Right atrium auricular region (tissue), 2 donors: ENCODE measurements at regions not wholly inside any gene's neighbourhood (a gene's known extent, or its start where the extent isn't known, plus 50 kb on each side); places are given as distances from the start of the nearest gene placed in this dataset.

Source experiments
- DNase-seq: peaks from one replicate; pipeline ENCODE4 v3.0.0-alpha.2; 2019; ENCODE audit warnings: low spot score
- H3K27ac ChIP-seq, 2 donors: fragments of 200-600 bp; sonication (generic); 1 replicate in 1 of 2; 2 replicates in 1 of 2; pipeline ENCODE4 v1.5.1; 2016 to 2019
- H3K27me3 ChIP-seq, 2 donors: fragments of 200-600 bp; sonication (generic); one replicate each; pipeline versions ENCODE4 v1.5.1 to v1.6.0; 2017 to 2019
- H3K36me3 ChIP-seq: fragments of 200-600 bp; sonication (generic); one replicate; pipeline ENCODE4 v1.5.1; 2016
- H3K4me1 ChIP-seq, 2 donors: fragments of 200-600 bp; sonication (generic); one replicate each; pipeline versions ENCODE4 v1.5.1 to v1.6.0; 2017 to 2019
- H3K4me3 ChIP-seq, 2 donors: fragments of 200-600 bp; sonication (generic); 1 replicate in 1 of 2; 2 replicates in 1 of 2; pipeline ENCODE4 v1.5.1; 2017 to 2019; ENCODE audit warnings: mild to moderate bottlenecking in 1 of 2, moderate library complexity in 1 of 2
- H3K9me3 ChIP-seq, 2 donors: fragments of 200-600 bp; sonication (generic); one replicate each; pipeline ENCODE4 v1.5.1; 2019
- TF ChIP-seq, protein P1 (sequence below), 2 donors: fragments of 200-600 bp; sonication (generic); IDR thresholded peaks; one replicate each; pipeline ENCODE4 v1.5.1; 2019; ENCODE audit warnings: antibody characterized with exemption in 2 of 2

GRCh38 chr2:144666032-144666431 lies 146.1 kb upstream of the ZEB2 start:
- DNase-seq = no peak
- no peaks in the 10 kb centered on the region for H3K36me3 ChIP-seq
- TF ChIP-seq, protein P1, sequence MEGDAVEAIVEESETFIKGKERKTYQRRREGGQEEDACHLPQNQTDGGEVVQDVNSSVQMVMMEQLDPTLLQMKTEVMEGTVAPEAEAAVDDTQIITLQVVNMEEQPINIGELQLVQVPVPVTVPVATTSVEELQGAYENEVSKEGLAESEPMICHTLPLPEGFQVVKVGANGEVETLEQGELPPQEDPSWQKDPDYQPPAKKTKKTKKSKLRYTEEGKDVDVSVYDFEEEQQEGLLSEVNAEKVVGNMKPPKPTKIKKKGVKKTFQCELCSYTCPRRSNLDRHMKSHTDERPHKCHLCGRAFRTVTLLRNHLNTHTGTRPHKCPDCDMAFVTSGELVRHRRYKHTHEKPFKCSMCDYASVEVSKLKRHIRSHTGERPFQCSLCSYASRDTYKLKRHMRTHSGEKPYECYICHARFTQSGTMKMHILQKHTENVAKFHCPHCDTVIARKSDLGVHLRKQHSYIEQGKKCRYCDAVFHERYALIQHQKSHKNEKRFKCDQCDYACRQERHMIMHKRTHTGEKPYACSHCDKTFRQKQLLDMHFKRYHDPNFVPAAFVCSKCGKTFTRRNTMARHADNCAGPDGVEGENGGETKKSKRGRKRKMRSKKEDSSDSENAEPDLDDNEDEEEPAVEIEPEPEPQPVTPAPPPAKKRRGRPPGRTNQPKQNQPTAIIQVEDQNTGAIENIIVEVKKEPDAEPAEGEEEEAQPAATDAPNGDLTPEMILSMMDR (IDR thresholded peaks at IDR 0.05) = no peak
- no peaks in the 10 kb centered on the region for H3K9me3 ChIP-seq
- H3K4me3 ChIP-seq = no peak overlapping the region
- H3K27me3 ChIP-seq = no peaks in the 10 kb centered on the region
- H3K27ac ChIP-seq = no peak overlapping the region
- H3K4me1 ChIP-seq = peaks cover 0 to 13% of the 10 kb centered on the region in 2 donors

- Histone ChIP-seq H3K4me3 (no peak overlapping the region), H3K36me3 (no peaks in the 10 kb centered on the region), H3K4me1 (peaks cover 0 to 13% of the 10 kb centered on the region in 2 donors), H3K27me3 (no peaks in the 10 kb centered on the region), H3K27ac (peak overlapping the region in 1 of 2 donors; percentile 19), H3K9me3 (no peaks in the 10 kb centered on the region)
- TF ChIP-seq, protein P1 (IDR thresholded peaks at IDR 0.05) = no peak
- no peak for DNase-seq
Observed at GRCh38 chr2:144663207-144663606, 143.3 kb upstream of the ZEB2 start.

- Histone ChIP-seq H3K4me1 (peaks cover 0 to 6% of the 10 kb centered on the region in 2 donors), H3K9me3 (no peaks in the 10 kb centered on the region), H3K4me3 (no peak overlapping the region), H3K27ac (peak overlapping the region in 1 of 2 donors; percentile 18), H3K27me3 (no peaks in the 10 kb centered on the region), H3K36me3 (no peaks in the 10 kb centered on the region)
- no peak for DNase-seq
- TF ChIP-seq, protein P1 (IDR thresholded peaks at IDR 0.05) = no peak
Observed at GRCh38 chr2:144660518-144661316, 140.8 kb upstream of the ZEB2 start.

DNA sequence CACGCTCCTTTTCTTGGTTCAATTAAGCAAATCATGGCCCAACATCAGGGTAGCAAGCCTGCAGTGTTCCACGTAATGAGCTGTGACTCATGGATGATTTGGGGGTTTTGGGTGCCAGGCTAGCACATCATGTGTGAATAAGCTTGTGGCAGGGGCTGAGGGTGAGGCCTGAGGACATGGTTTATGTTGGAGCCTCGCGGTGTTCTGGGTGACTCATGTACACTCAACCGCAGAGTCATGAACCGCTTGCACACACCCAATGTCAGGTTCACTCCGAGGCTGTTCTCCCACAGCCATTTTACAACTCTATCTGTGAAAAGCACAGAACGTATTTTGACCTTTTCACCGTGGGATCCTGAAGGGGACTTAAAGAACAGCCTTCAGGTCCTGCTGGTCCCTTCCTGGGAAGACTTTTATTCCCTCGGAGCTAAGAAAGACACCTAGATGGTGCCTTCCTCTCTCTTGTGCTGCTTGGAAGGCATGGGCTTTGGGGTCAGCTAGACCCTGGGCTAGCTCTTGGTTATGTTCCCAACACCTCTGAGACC lies 139.9 kb upstream of the ZEB2 start:
- Histone ChIP-seq H3K4me1 (no peaks in the 10 kb centered on the region), H3K27ac (peak overlapping the region in 1 of 2 donors; percentile 18), H3K4me3 (no peak overlapping the region), H3K27me3 (no peaks in the 10 kb centered on the region), H3K36me3 (no peaks in the 10 kb centered on the region), H3K9me3 (no peaks in the 10 kb centered on the region)
- TF ChIP-seq, protein P1 (IDR thresholded peaks at IDR 0.05) = no peak
- peak; percentile 73 for DNase-seq

DNA sequence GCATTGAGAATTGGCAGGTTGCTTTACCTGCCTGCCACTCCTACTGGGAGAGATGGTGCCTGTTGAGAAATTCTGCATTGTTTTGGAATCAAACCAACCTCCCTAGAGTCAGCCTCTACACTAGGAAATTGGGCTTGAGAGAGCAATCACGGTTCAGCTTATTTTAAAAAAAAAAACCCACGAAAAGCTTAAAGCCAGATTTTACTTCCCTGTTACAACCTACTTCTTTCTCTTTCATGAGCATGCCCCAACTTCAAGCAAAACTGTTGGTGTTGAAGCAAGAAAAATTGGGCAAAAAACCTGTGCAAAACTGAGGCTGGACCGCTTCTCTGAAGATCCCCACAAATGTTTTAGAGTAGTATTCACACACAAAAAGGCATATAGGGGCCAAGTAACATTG lies 134.6 kb upstream of the ZEB2 start:
- Histone ChIP-seq H3K4me1 (no peaks in the 10 kb centered on the region), H3K4me3 (no peak overlapping the region), H3K27me3 (no peaks in the 10 kb centered on the region), H3K9me3 (no peaks in the 10 kb centered on the region), H3K27ac (no peak overlapping the region), H3K36me3 (no peaks in the 10 kb centered on the region)
- no peak for DNase-seq
- TF ChIP-seq, protein P1 (IDR thresholded peaks at IDR 0.05) = no peak
